ENCODE measurements at regions not wholly inside any gene's neighbourhood (a gene's known extent, or its start where the extent isn't known, plus 50 kb on each side); places are given as distances from the start of the nearest gene placed in this dataset.

DNA sequence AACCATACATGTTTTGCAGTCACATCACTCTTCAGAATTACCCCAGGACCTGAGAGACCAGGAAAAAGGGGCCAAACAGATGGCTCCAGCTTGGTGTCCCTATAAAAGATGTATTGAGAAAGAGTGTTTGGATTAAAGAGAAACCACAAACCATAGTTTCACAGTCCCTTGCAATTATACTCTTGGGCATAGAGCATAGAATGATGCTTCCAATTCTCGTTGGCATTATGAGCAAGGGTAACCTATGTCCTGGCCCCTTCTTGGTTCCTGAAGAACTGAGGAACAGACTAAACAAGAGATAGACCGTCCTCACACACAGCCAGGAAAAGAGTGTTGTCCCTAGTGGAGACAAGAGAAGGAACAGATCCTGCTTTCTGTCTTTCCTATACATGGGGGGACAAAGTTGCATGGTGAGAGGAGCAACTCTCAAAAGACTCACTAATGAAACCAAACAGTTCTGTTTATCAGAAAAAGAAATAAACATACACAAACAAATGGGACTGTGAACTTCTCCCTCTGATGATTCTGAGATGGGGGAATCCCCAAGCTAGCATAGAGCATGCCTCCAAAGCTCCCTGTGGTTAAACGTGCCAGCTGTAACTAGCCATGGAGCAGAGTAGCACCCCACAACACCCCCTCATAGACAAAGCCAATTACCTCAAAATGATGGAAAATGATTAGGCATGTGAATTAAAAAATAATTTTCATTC is 908.6 kb downstream of the NTRK3 start:
- no peak for DNase-seq

DNA sequence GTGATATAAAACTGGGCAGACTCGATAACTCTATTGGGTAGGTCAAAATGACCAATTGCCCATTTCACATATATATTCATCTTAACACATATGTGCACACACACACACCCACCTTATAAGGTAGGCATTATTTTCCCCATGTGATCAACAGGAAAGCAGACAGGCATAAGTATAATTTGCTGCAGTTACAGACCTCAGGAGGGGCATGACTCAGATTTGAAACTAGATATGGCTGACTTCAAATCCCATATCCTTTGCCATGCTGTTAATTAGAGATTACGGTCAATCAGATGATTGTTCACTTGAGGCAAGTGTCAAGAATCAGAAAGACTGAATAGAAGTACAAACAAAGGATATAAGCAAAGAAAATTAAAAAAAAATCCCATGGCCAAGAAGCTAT is 910.6 kb downstream of the NTRK3 start:
- no peak for DNase-seq

DNA sequence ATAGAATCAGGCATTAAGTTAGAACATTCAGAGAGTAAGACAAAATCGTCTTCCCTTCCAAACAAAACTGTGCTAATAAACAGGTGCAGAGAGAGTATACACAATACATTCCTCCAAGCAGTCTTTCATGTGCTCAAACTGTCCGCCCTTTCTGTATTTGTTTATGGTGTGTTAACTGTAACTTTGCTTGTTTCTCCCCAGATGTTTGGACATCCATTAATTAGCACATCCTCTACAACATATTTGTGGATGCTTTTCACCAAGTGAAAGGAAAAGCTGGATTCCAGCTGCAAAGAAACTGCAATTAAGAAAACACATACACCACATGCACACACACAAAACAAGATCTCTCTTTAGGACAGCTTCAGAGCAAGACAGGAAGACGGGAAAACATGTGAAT is 912.6 kb downstream of the NTRK3 start:
- DNase-seq = no peak

DNA sequence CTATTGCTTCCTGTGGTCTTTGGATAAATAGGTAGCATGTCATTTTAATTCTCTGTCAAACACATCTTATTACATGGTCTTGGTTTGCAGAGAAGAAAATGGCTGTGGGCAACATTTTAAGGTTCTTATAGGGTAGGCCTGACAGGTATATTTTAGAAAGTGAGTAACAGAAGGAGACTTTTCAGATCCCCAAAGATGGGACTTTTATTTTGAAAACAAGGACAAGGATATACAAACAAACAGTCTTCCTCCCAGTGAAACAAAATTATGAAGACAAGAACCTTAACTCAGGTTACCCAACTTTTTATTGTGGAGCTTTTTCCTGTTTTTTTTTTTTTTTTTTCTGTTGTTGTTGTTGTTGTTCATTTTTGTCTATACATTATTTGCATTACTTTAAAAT is 916.2 kb downstream of the NTRK3 start:
- DNase-seq = no peak

DNA sequence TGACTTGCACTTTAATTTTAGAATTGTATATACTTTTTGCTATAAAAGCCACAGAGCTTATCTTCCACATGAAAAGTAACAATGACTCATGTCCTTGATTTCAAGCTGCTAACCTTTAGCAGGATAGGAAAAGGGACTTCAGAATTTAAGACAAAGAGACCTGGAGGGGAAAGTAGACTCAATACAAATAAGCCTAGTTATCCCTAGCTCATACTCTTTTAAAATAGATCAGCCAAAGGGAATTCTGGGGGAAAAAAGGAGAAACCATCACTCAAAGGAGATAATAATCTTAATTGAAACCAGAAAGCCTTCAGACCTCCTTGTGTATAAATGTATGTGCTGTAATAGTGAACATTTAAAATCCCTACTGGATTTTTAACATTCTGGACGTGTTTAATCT is 930.3 kb downstream of the NTRK3 start:
- DNase-seq = peak; percentile 51

DNA sequence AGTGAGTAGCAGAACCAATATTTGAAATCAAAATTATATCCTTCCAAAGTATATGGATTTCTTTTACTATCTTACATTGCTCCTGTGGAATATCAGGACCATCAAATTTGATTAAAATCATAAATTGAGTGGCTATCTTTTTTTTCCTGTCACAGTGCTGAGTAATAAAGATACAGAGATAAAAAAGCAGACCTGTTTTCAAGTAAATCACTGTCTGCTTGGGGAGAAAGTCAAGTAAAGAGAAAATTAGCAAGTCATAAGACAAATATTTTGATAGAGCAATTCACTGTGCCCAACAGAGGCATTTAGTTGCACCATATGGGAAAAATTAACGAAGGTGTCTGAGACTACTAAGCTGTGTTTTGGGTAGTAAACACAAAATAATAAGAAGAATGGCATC is 933.7 kb downstream of the NTRK3 start:
- no peak for DNase-seq

DNA sequence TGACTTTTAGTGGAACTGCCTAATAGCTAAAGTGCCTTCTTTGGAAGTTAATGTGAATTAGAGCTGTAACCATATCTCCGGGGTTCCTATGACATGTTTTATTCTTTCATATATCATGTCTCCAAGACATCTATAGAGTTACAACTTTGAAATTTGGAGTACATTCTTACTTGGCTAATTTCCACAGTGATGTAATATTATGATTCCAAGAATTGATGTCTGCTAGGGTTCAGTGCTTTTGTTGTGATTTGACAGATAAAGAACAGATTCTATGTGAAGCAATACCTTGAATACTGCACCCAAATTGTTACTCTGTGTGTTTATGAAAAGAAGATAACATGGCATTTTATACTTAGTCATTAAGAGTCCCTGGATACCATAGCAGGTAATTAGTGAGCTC is 934.3 kb downstream of the NTRK3 start:
- DNase-seq = no peak

DNA sequence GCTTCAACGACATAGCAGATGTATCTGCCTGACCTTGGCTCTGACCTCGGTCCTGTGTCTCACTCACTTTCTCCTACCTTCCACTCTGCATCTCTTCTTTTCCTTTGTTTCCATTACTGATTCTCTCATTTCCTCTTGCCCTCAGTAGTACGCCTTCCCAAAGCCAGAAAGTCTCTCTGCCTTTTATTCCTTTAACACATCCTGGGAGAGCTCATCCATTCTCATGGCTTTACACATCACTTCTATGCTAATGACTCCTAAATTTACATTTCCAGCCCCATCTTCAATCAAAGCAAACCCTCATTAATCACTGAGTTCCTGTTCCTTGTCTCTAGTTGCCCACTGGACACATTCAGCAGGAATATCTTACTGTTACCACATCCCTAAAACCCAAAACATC is 938.6 kb downstream of the NTRK3 start:
- no peak for DNase-seq

DNA sequence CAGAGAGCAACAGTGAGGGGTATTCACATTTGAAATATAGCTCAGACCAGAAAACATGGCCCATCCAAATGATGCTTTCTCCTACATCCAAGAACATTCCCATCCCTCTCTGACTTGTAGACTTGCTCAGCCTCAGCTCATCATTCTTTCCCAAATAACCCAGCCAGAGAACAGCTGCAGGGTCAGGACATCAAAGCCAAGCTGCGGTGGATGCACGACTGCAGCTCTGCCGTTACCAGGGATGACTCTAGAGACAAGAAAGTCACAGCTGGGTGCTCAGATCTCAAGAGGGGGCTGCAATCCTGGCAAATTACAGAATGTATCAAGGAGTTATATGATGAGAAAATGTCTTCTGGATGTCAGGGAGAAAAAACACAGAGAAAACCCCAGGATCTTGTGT is 944.3 kb downstream of the NTRK3 start:
- no peak for DNase-seq

DNA sequence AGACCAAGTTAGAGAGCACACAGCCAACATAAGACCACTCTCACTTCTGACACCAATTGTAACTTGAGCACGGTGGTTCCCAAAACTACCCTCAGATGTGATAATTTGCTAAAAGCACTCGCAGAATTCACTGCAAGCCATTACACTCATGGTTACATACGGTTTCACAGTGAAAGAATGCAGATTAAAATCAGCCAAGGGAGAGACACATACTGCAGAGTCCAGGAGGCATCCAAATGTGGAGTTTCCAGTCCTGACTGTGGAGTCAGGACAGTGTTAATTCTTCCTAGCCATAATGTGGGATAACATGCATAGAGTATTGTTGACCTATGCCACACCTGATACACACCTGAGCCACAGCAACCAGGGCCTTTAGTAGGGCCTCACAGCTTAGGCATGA is 956.4 kb downstream of the NTRK3 start:
- DNase-seq = peak; percentile 9

DNA sequence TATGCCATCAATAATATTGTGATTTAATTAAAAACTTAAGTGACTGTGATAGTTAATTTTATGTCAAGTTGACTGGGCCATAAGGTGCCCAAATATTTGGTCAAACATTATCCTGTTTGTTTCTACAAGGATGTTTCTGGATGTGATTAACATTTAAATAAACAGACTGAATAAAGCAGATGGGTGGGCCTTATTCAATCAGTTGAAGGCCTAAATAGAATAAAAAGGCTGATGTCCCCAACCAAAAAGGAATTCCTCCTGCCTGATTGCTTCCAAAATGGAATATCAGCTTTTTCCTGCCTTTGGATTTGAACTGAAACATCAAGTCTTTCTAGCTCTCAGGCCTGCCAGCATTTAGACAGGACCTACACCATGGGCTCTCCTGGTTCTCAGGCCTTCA is 961.7 kb downstream of the NTRK3 start:
- no peak for DNase-seq

DNA sequence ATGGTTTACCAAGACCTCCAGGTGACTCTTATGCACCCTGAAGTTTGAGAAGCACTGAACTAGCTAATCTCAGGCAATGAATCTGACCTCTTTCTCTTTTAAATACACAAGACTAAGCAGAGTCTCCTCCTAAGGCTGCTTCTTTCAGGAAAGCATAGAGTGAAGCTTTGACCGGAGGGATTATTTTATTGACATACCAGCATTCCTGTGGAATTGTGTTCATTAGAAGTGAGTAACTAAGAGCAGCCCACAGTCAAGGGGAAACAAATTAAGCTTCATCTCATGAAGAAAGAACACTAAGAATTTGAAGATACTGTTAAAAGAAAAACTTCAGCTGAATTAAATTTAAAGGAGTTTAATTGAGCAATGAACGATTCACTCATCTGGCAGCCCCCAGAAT is 963.5 kb downstream of the NTRK3 start:
- DNase-seq = peak; percentile 58

DNA sequence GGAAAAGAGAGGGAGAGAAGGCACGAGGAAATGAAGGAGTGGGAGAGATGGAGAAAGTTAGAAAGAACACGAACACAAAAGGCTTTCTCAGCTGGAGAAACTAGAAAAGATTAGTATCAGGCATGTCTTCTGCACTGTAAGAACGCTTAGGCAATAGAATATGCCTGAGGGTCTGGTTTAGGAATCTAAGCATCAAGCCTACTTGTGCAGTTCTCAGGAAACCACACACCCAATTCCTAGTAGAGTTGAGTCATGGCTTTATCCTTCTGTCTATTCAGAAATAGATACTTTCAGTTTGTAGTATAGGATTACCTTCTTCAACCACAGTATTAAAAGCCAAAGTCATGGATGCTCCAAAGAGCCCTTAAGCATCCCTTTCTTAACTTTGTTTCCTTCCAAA is 969.4 kb downstream of the NTRK3 start:
- peak; percentile 90 for DNase-seq

DNA sequence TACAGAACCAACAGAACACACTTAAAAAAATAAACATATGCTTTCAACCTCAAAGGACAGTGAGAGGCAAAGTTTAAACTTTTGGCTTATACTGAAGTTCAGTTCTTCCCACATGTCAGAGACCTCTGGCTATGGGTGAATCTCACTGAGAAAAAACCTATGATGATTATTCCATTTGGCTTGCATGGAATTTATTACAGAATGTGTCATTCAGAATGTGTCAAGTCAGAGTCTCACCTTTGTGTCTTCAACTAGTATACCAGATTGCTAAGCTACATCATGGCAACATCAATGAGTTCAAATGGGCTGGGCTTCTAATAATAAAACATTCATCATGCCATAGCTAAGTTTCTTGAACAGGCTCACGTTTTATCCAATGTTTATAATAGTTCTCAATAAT is 987.0 kb downstream of the NTRK3 start:
- peak; percentile 49 for DNase-seq

DNA sequence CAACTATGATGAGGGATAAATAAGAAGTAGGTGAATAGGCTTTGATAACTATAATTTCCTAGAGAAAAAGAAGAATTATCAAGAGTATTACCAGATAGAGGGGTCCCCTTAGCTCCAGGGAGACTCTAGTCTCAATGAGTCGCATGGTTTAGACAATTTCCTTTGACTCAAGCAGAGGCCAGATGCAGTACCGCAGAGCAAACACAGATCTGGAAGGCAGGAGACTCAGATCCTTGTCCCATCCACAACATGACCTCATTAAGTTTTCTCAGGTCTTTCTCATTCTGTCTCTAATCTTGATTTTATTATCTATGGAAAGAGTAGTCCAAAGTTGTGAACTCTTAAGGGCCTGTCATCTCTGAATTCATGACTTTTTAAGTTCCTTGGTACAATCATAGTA is 987.9 kb downstream of the NTRK3 start:
- peak; percentile 69 for DNase-seq

DNA sequence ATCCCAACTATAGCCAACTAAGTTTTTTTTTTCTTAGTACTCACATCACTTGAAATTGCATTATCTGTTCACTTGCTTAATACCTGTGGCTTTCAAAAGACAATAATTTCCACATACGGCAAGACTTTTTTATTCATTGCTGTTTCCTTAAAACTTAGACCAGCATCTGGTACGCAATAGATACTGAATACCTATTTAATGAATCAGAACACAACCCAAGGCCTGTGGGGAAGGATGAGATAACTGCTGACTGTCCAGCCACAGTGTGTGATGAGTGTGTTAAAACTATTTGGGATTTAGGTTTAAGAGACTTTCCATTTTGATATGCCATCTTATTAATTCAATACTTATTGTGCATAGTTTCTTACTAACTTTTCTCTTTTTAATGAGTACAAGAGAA is 988.7 kb downstream of the NTRK3 start:
- peak; percentile 96 for DNase-seq

DNA sequence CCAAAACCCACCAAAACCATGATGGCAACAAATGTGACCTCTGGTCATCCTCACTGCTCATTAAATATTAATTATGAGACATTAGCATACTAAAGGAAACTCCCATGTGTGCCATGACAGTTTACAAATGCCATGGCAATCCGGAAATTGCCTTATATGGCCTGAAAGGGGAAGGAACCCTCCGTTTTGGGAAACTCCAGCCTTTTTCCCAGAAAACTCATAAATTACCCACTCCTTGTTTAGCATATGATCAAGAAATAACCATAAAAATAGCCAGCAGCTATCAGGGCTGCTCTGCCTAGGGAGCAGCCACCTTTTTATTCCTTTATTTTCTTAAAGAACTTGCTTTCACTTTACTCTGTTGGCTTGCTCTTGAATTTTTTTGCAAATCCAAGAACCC is 992.7 kb downstream of the NTRK3 start:
- no peak for DNase-seq

DNA sequence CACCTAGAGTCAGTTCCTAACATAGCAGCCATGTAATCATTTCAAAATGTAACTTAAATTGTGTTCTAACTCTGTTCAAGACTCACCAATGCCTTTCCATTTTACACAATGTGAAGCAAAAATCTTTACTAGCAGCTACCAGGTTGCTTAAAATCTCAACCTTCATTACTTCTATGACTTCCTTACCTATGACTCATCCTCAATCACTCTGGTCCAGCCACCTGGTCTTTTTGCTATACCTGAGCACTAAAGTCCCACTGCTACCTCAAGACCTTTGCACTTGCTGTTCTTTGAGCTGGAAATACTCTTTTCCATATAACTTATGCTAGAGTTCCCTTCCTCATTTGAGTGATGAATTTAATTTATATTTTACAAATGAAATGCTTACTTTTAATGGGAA is 993.2 kb downstream of the NTRK3 start:
- no peak for DNase-seq

DNA sequence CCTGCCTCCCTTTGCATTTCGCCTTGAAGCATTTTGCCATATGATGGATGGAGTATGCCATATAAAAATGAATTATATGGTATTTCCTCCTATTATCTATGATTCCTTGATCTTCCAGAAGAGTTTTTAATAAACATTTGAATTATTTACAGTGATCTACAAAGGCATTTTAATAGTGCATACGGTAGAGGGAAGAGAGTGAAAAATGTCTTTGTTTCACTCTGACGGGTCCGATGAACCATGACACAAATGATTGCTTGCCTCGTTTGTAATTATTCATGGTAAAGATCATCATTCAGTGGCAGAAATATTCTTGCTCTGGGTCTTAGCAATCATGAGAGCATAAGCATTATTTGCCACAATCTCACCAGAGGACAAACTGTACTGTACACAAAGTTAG is 1010.9 kb downstream of the NTRK3 start:
- no peak for DNase-seq

DNA sequence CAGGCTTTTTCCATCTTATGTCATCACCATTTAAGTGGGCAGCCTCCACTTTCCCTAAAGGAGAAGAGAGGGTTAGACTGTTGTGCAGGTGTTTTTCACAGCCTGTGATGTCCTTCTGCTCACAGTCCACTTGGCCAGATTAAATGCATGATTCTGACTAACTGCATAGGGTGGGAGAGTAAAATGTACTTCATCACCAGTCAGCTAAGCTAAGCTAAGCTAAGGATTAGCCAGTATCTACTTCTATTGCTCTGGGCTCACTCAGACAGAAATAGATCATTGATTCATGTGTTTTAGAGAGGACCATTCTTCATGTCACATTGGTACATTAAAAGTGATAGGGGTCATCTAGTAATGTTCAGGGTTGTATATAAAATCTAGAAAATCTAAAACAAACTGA is 1013.1 kb downstream of the NTRK3 start:
- DNase-seq = no peak

DNA sequence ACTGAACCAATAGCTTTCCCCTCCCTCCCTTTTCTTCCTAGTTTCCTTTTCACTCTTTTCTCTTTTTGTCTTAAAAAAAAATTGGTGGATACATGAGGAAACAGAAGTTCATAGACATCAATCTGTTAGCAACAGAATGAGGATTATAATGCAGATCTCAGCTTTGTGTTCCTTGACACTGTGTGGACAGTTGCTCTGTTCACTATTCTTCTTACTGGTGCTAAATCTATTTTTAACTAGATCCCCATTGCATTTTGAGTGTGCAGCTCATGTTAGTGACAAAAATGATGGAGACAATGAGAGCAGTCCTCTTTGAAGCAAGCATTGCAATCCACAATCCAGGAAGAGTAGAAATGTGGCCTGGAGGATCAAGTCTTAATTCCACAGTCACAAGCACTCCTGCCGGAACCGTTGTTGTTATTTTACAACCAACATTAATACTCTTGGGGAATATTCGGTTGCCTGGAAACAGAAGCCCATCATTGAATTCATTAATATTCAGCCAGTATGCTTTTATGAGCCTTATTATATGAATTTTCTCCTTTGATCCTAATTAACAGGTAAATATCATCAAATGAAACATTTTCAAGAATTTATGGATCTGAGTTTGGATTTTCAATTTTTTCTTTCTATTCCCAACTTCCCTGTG is 1016.8 kb downstream of the NTRK3 start:
- DNase-seq = no peak

DNA sequence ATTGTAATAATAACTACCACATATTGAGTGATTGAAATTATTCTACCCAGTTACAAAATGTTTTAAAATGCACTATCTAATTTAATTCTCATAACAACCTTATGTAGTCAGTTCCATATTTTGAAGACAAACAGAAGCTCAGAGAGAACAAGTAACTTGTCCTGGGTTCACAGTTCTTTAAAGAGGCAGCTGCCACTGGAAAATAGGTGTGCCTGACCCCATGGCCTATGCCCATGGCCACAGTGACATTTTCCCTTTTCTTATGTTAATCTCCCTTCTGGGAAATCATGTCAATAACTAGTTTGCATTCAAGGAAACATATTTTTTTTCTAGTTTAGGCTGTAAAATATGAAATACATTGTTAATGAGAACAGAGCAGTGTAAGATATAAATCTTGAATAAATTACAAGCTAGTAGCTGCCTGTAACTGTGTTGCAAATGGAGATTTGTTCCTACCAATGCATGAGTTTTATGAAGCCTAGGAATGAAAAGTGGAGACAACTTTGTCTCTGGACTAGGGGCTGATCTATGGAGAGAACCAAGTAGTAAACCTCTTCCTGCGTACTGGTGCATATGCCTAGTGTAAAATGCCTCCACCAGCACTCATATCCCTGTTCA is 1018.0 kb downstream of the NTRK3 start:
- DNase-seq = no peak

DNA sequence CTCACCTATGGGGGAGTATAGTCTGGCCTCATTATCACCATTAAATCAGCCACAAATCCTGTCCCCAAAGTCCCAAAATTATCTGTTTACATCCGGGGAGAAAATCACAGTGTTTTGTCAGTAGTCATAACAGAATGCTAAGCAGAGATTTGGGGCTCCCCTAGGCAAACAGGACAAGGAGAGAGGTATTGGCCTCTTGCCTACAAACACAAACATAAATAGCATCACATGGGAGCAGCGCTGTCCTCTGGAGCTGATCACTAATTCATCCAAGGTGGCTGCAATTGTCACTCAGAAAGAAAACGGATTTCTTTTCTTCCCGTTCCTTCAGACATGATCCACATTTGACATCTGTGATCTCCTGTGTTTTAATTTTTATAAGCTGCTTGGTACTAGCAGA is 1028.1 kb downstream of the NTRK3 start:
- DNase-seq = peak; percentile 25

DNA sequence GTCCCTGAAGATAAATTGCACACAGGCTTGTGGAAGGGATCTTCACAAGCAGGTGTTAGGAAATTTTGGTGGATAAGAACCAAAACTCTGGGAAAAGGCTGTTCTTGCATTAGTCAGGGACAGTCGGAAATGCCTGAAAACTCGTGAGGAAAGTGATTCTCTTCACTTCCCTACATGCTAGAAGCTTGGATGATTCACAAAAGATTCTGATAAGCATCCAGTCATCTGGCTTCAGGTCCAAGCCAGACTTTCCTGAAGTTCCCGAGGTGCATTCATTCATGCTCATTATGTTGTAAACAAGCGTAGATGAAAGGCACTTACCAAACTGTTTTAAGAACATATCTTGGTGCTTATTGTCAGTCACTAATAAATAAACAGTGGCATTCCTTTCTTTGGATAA is 1028.7 kb downstream of the NTRK3 start:
- DNase-seq = peak; percentile 49

DNA sequence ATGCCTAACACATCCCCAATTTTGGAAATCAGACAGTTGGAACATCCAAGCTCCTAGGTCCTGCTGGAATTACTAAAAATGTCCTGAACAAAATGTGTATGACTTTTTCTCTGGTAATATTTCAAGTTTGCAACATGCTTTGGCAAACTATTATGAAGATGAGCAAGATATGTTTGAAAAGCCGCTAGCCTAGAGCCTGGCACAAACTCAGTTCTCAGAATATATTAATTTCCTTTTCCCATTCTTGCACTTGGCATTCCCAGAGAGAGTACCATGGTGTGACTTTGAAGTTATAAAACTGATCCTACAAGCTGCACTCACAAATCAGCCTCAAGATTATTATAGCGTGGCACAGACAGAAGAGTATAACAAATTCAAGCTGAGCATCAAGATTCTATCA is 1031.1 kb downstream of the NTRK3 start:
- no peak for DNase-seq
